Transverse colon (tissue), 4 donors: ENCODE measurements at regions not wholly inside any gene's neighbourhood (a gene's known extent, or its start where the extent isn't known, plus 50 kb on each side); places are given as distances from the start of the nearest gene placed in this dataset.

Source experiments
- CTCF ChIP-seq, 5 experiments: fragments of 200-600 bp in 3 of 5; fragments of 450-650 bp in 2 of 5; sonication (generic) in 3 of 5; IDR thresholded peaks; 1 replicate in 2 of 5; 2 replicates in 3 of 5; pipeline ENCODE4 v1.5.1; 2016 to 2017; ENCODE audit warnings: antibody characterized with exemption in 5 of 5, inconsistent platforms in 3 of 5, mild to moderate bottlenecking in 2 of 5, moderate library complexity in 1 of 5
- EP300 ChIP-seq: sonication (generic); formaldehyde crosslinking; IDR thresholded peaks from one replicate; pipeline ENCODE4 v1.6.1; 2017; ENCODE audit warnings: antibody characterized with exemption, low read depth
- POLR2A ChIP-seq: fragments of 450-650 bp; IDR thresholded peaks from one replicate; pipeline ENCODE4 v1.6.1; 2016; ENCODE audit warnings: antibody characterized with exemption, mild to moderate bottlenecking, moderate library complexity
- POLR2AphosphoS5 ChIP-seq, 3 donors: sonication (generic); formaldehyde crosslinking; IDR thresholded peaks; one replicate each; pipeline ENCODE4 v1.6.1; 2016; ENCODE audit warnings: antibody characterized with exemption in 3 of 3

- TF ChIP-seq CTCF (IDR thresholded peaks at IDR 0.05), result no peak
- no peak for TF ChIP-seq POLR2A
- no peak for TF ChIP-seq POLR2AphosphoS5 (IDR thresholded peaks at IDR 0.05)
- TF ChIP-seq EP300, result no peak
Observed at GRCh38 chr5:71977311-71977710, 130.0 kb upstream of the MAP1B start.
